ENCODE measurements at regions not wholly inside any gene's neighbourhood (a gene's known extent, or its start where the extent isn't known, plus 50 kb on each side); places are given as distances from the start of the nearest gene placed in this dataset.

DNA sequence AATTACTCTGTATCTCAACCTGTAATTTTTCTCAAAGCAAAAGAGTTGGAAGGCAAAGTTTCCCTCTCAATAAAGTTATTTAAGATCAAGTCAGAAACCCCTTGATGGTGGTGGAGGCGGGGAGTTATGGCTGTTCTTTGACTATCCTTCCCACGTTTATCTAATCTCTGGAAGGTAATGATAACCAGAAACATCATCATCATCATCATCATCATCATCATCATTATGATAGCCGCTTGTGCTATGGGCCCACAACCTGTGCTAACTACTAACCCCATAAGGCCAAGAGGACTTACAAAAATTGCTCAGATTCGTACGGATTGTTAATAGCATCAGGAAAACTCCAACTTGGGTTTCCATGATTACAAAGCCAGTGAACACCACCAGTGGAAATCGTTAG is 502.3 kb downstream of the SH2D4B start:
- TF ChIP-seq EP300 (IDR thresholded peaks at IDR 0.05) (no peak), POLR2A (IDR thresholded peaks at IDR 0.05) (no peak), POLR2AphosphoS5 (IDR thresholded peaks at IDR 0.05) (no peak)
- TF ChIP-seq, protein P1, sequence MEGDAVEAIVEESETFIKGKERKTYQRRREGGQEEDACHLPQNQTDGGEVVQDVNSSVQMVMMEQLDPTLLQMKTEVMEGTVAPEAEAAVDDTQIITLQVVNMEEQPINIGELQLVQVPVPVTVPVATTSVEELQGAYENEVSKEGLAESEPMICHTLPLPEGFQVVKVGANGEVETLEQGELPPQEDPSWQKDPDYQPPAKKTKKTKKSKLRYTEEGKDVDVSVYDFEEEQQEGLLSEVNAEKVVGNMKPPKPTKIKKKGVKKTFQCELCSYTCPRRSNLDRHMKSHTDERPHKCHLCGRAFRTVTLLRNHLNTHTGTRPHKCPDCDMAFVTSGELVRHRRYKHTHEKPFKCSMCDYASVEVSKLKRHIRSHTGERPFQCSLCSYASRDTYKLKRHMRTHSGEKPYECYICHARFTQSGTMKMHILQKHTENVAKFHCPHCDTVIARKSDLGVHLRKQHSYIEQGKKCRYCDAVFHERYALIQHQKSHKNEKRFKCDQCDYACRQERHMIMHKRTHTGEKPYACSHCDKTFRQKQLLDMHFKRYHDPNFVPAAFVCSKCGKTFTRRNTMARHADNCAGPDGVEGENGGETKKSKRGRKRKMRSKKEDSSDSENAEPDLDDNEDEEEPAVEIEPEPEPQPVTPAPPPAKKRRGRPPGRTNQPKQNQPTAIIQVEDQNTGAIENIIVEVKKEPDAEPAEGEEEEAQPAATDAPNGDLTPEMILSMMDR (IDR thresholded peaks at IDR 0.05): no peak
- ATAC-seq (ENCODE audit: low FRiP score in 2 of 2) (no peak), DNase-seq (no peak)
- H3K4me3 ChIP-seq: no peak overlapping the region
- H3K27ac ChIP-seq: no peak overlapping the region
- no peaks in the 10 kb centered on the region for H3K27me3 ChIP-seq
- no peaks in the 10 kb centered on the region for H3K36me3 ChIP-seq
- peaks cover 0 to 5% (median 0%) of the 10 kb centered on the region in 4 donors for H3K9me3 ChIP-seq
- 71 to 87% methylated on average over 6 of the region's 6 CpGs for WGBS, 2 donors
- H3K4me1 ChIP-seq: no peaks in the 10 kb centered on the region

DNA sequence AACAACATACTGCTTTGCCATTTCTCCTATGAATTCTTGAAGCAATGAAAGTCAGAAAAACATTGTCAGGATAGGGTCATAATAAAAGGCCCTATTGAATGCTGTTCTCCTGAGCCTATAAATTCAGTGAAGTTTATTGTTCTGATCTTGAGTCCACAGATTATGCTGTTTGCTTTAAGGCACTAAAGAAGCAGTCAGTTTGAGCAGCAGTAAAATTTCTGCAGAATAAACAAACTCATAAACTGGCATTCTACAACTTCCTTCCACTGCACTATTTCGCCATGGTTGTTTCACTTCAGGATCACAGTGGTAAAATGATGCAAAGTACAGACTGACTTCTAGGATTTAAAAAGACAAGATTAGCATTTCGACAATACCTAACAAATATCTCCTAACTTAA is 503.2 kb downstream of the SH2D4B start:
- TF ChIP-seq POLR2AphosphoS5 (IDR thresholded peaks at IDR 0.05): no peak
- no peak for TF ChIP-seq POLR2A (IDR thresholded peaks at IDR 0.05)
- TF ChIP-seq EP300 (IDR thresholded peaks at IDR 0.05): no peak
- TF ChIP-seq, protein P1 (IDR thresholded peaks at IDR 0.05): no peak
- 54 to 66% methylated on average over 2 of the region's 2 CpGs for WGBS, 2 donors
- DNase-seq: no peak

DNA sequence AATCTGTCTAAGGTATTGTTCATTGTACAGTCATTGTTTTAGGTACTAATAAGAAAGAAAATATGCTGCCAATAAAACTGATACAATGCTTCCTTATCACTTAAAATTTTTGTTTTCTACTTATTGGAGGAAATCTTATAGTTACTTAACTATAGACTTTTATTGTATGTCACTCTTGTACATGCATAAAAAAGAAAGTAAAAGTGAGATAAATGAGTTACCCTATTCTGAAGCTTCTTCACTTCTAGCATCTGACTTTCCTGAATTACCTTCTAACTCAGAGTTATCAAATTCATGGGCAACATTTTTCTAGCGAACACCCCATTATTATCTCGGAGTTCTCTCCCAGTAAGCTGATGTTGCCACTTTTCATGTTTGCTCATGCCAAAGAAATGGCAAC is 504.9 kb downstream of the SH2D4B start:
- Histone ChIP-seq H3K9me3 (no peaks in the 10 kb centered on the region), H3K27me3 (no peaks in the 10 kb centered on the region), H3K4me3 (no peak overlapping the region), H3K36me3 (no peaks in the 10 kb centered on the region), H3K27ac (no peak overlapping the region), H3K4me1 (no peaks in the 10 kb centered on the region)
- TF ChIP-seq POLR2A (IDR thresholded peaks at IDR 0.05) (no peak), POLR2AphosphoS5 (IDR thresholded peaks at IDR 0.05) (no peak), EP300 (IDR thresholded peaks at IDR 0.05) (no peak)
- TF ChIP-seq, protein P1 (IDR thresholded peaks at IDR 0.05): no peak
- DNase-seq: no peak
- 81 to 86% methylated on average over 2 of the region's 2 CpGs for WGBS, 2 donors
- no peak for ATAC-seq (ENCODE audit: low FRiP score in 2 of 2)

More for the DNA sequence above, 503.2 kb downstream of the SH2D4B start:
- H3K4me1 ChIP-seq: no peaks in the 10 kb centered on the region
- H3K9me3 ChIP-seq: peaks cover 0 to 4% (median 0%) of the 10 kb centered on the region in 4 donors
- H3K36me3 ChIP-seq: no peaks in the 10 kb centered on the region
- no peak for ATAC-seq (ENCODE audit: low FRiP score in 2 of 2)
- H3K4me3 ChIP-seq: no peak overlapping the region
- no peaks in the 10 kb centered on the region for H3K27me3 ChIP-seq
- H3K27ac ChIP-seq: no peak overlapping the region

DNA sequence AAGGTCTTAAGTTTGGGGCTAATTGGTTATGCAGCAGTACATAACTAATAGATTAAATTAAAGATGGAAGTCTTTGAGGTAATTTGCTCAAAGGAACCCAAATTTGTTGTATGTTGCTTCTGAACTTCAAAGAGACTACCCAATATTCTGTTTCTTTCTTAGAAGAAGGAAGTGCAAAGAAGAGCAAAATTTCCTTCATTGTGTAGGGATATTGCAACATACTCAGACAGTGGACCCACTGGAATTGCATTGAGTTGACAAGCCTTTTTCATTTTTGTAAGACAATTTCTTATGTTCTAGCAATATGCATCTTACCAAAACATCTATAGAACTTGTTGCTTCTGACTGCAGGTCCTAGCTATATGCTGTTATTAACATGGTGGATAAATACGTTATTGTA is 527.8 kb downstream of the SH2D4B start:
- WGBS, 2 donors: 83 to 91% methylated on average over 1 of the region's 1 CpG
- no peak for ATAC-seq (ENCODE audit: low FRiP score in 2 of 2)

DNA sequence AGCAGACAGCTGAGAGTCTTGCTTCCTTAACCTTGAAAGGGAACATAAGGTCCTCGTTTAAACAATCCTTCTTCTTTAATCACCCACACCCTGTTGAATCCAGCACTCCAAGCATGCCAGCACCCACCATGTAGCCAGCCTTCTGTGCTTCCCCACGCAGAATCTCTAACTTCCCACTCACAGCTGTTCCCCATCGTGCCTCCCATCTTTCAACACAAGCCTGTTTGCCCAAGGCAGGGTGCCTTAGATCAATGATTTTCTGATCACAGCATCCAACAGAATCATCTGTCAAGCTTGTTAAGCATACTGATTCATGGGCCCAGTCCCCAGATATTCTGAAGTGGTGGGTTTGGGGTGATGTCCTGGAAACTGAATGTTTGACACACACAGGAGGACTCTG is 530.8 kb downstream of the SH2D4B start:
- 36 to 37% methylated on average over 3 of the region's 3 CpGs for WGBS, 2 donors

More for the DNA sequence above, 527.8 kb downstream of the SH2D4B start:
- Histone ChIP-seq H3K27me3 (no peaks in the 10 kb centered on the region), H3K36me3 (no peaks in the 10 kb centered on the region), H3K9me3 (no peaks in the 10 kb centered on the region), H3K27ac (no peak overlapping the region), H3K4me1 (no peaks in the 10 kb centered on the region), H3K4me3 (no peak overlapping the region)
- TF ChIP-seq, protein P1 (IDR thresholded peaks at IDR 0.05): no peak
- TF ChIP-seq POLR2AphosphoS5 (IDR thresholded peaks at IDR 0.05): no peak
- no peak for TF ChIP-seq EP300 (IDR thresholded peaks at IDR 0.05)
- no peak for TF ChIP-seq POLR2A (IDR thresholded peaks at IDR 0.05)
- no peak for DNase-seq

More for the DNA sequence above, 530.8 kb downstream of the SH2D4B start:
- no peak for DNase-seq
- Histone ChIP-seq H3K4me3 (no peak overlapping the region), H3K9me3 (no peaks in the 10 kb centered on the region), H3K4me1 (no peaks in the 10 kb centered on the region), H3K27ac (no peak overlapping the region), H3K27me3 (no peaks in the 10 kb centered on the region), H3K36me3 (no peaks in the 10 kb centered on the region)
- no peak for TF ChIP-seq EP300 (IDR thresholded peaks at IDR 0.05)
- no peak for TF ChIP-seq POLR2AphosphoS5 (IDR thresholded peaks at IDR 0.05)
- TF ChIP-seq, protein P1 (IDR thresholded peaks at IDR 0.05): no peak
- no peak for TF ChIP-seq POLR2A (IDR thresholded peaks at IDR 0.05)
- no peak for ATAC-seq (ENCODE audit: low FRiP score in 2 of 2)
